K562 (cell line): ENCODE measurements at regions not wholly inside any gene's neighbourhood (a gene's known extent, or its start where the extent isn't known, plus 50 kb on each side); places are given as distances from the start of the nearest gene placed in this dataset.

Source experiments
- ATAC-seq: fragments of 200-7000 bp; cut with Tn5 transposase; 3 replicates; pipeline ENCODE4 v1.9.1; 2020; ENCODE audit warnings: moderate library complexity
- BruUV-seq: library from RNA; stranded (reverse); fragments of 400-500 nt; replicated peaks from 2 replicates; lab custom pipeline; 2021; lab: Mats Ljungman, UMichigan
- CTCF ChIA-PET: fragments of 300-600 bp; formaldehyde crosslinking; extraction: SDS; loops from one replicate; lab custom pipeline; 2021; ENCODE audit warnings: low intra/inter-chr PET ratio; lab: Yijun Ruan, JAX
- POLR2A ChIA-PET: fragments of 300-600, 350-650 bp; sonication (Branson Sonifier 250); formaldehyde crosslinking; extraction: SDS; loops from one replicate; lab custom pipeline; 2021; ENCODE audit warnings: antibody characterized with exemption, inconsistent platforms; lab: Yijun Ruan, JAX
- DNase-seq, 4 experiments: peaks; one replicate each; pipeline versions ENCODE4 v3.0.0 to v3.0.0-alpha.2; 2011 to 2018; ENCODE audit warnings: low spot score in 3 of 4, mixed read lengths in 3 of 4; ENCODE audit errors: extremely low read depth in 1 of 4
- FAIRE-seq: peaks from 2 replicates; lab custom pipeline; 2011; peaks lifted over from hg19 to GRCh38; lab: Jason Lieb, UNC
- H2AFZ ChIP-seq: 2 replicates; pipeline ENCODE4 v1.6.0; 2011; ENCODE audit warnings: low read depth, low read length, control low read depth, inconsistent platforms
- H3K27ac ChIP-seq: fragments of 200-600 bp; 3 replicates; pipeline ENCODE4 v1.8.0; 2011; ENCODE audit warnings: low read depth, mild to moderate bottlenecking, control low read depth, inconsistent platforms, low read length, moderate library complexity, mixed read lengths; ENCODE audit errors: extremely low read depth
- H3K27me3 ChIP-seq, 2 experiments: fragments of 300-600 bp in 1 of 2; 2 replicates in 1 of 2; 3 replicates in 1 of 2; pipeline versions ENCODE4 v1.6.0 to v1.8.0; 2011; ENCODE audit warnings: inconsistent platforms in 2 of 2, low read length in 2 of 2, mild to moderate bottlenecking in 1 of 2, mixed read lengths in 1 of 2, moderate library complexity in 1 of 2; ENCODE audit not compliant: control insufficient read depth in 2 of 2, insufficient read depth in 2 of 2
- H3K36me3 ChIP-seq: fragments of 300-600 bp; 3 replicates; pipeline ENCODE4 v1.8.0; 2011; ENCODE audit warnings: mild to moderate bottlenecking, low read length, inconsistent platforms; ENCODE audit not compliant: control insufficient read depth, insufficient read depth
- H3K4me1 ChIP-seq, 2 experiments: fragments of 200-600 bp in 1 of 2; replicated peaks in 1 of 2; 2 replicates in 1 of 2; 3 replicates in 1 of 2; pipeline versions ENCODE4 v1.5.1 to v1.8.0; 2011; ENCODE audit warnings: inconsistent platforms in 2 of 2, low read length in 2 of 2, mild to moderate bottlenecking in 1 of 2, mixed read lengths in 1 of 2, moderate library complexity in 1 of 2; ENCODE audit not compliant: control insufficient read depth in 2 of 2, insufficient read depth in 2 of 2
- H3K4me2 ChIP-seq: 2 replicates; pipeline ENCODE4 v1.6.1; 2011; ENCODE audit warnings: low read length, control low read depth, inconsistent platforms, mixed read lengths; ENCODE audit not compliant: insufficient read depth
- H3K4me3 ChIP-seq: fragments of 200-600 bp; sonication (generic), shearing (Covaris generic); 2 replicates; pipeline ENCODE4 v1.5.1; 2016; ENCODE audit warnings: control low read depth, inconsistent platforms
- H3K79me2 ChIP-seq: fragments of 200-600 bp; 3 replicates; pipeline ENCODE4 v1.8.0; 2011; ENCODE audit warnings: low read length, inconsistent platforms; ENCODE audit not compliant: control insufficient read depth, insufficient read depth
- H3K9ac ChIP-seq, 2 experiments: 2 replicates each; pipeline versions ENCODE4 v1.6.0 to v1.6.1; 2011; ENCODE audit warnings: low read depth in 2 of 2, low read length in 2 of 2, control low read depth in 1 of 2, inconsistent platforms in 1 of 2, mild to moderate bottlenecking in 1 of 2, mixed read lengths in 1 of 2; ENCODE audit not compliant: insufficient read depth in 1 of 2
- H3K9me1 ChIP-seq: one replicate; pipeline ENCODE4 v1.6.0; 2011; ENCODE audit warnings: inconsistent platforms, mild to moderate bottlenecking, low read length, moderate library complexity; ENCODE audit not compliant: control insufficient read depth, insufficient read depth
- H3K9me3 ChIP-seq: replicated peaks from 2 replicates; pipeline ENCODE4 v1.5.1; 2011; ENCODE audit warnings: low read depth, low read length, inconsistent platforms; ENCODE audit not compliant: control insufficient read depth, insufficient read depth
- H4K20me1 ChIP-seq: replicated peaks from 2 replicates; pipeline ENCODE4 v1.6.1; 2011; ENCODE audit warnings: low read length, inconsistent platforms, mixed read lengths; ENCODE audit not compliant: control insufficient read depth, insufficient read depth
- ATF3 ChIP-seq, 2 experiments: fragments of 450-650 bp in 1 of 2; sonication (generic) in 1 of 2; formaldehyde crosslinking in 1 of 2; IDR thresholded peaks in 1 of 2; conservative IDR thresholded peaks in 1 of 2; 2 replicates each; pipeline versions ENCODE4 v1.6.1 to v1.8.1; 2016 to 2023; ENCODE audit warnings: mild to moderate bottlenecking in 2 of 2, moderate library complexity in 2 of 2, inconsistent platforms in 1 of 2, missing genetic modification reagents in 1 of 2
- CC2D1A ChIP-seq: fragments of 450-650 bp; IDR thresholded peaks from 2 replicates; pipeline ENCODE4 v1.6.1; 2017; ENCODE audit warnings: mild to moderate bottlenecking
- CEBPG ChIP-seq, 3 experiments: fragments of 200-800 bp in 1 of 3; sonication (Bioruptor generic) in 1 of 3; sonication (generic) in 1 of 3; formaldehyde crosslinking in 1 of 3; IDR thresholded peaks in 2 of 3; conservative IDR thresholded peaks in 1 of 3; 2 replicates each; pipeline versions ENCODE4 v1.6.1 to v1.8.0; 2016 to 2022; ENCODE audit warnings: missing compliant biosample characterization in 2 of 3, missing genetic modification characterization in 2 of 3, mild to moderate bottlenecking in 1 of 3, missing genetic modification reagents in 1 of 3
- CREM ChIP-seq: IDR thresholded peaks from 2 replicates; pipeline ENCODE4 v1.6.1; 2014; ENCODE audit warnings: antibody characterized with exemption, low read depth
- NFE2 ChIP-seq: IDR thresholded peaks from 2 replicates; pipeline ENCODE4 v1.6.1; 2014; ENCODE audit warnings: antibody characterized with exemption, low read depth
- PHF21A ChIP-seq: fragments of 450-650 bp; IDR thresholded peaks from 2 replicates; pipeline ENCODE4 v1.6.1; 2017; ENCODE audit warnings: low read depth, borderline replicate concordance
- PML ChIP-seq: IDR thresholded peaks from 2 replicates; pipeline ENCODE4 v1.6.1; 2012; ENCODE audit warnings: low read length, inconsistent platforms
- RBM15 ChIP-seq: fragments of 200-400 bp; formaldehyde crosslinking; IDR thresholded peaks from 2 replicates; pipeline ENCODE4 v1.6.1; 2018; ENCODE audit warnings: mild to moderate bottlenecking, low read length, moderate library complexity; ENCODE audit not compliant: insufficient read depth
- SMAD3 ChIP-seq: fragments of 450-650 bp; formaldehyde crosslinking; conservative IDR thresholded peaks from 2 replicates; pipeline ENCODE4 v1.4.0; 2020; ENCODE audit warnings: mild to moderate bottlenecking
- WGBS: fragments of 100-300 bp; shearing (Covaris generic); methylation state at CpG from one replicate; pipeline ENCODE4 v1.1.6; 2016; ENCODE audit warnings: low coverage, mixed read lengths; ENCODE audit not compliant: insufficient coverage; ENCODE audit errors: missing lambda C conversion rate; 5-methylcytosine and 5-hydroxymethylcytosine counted together
- in situ Hi-C: fragments of 300-500 bp; cut with MboI; formaldehyde crosslinking; loops from 4 replicates; pipeline ENCODE4 v1.15.0; 2018; ENCODE audit warnings: inconsistent platforms, mixed read lengths
- intact Hi-C: fragments of 100-400 bp; cut with micrococcal nuclease; formaldehyde crosslinking; loops from 2 replicates; pipeline ENCODE4 v1.14.2; 2022
- TF ChIP-seq, protein P1 (sequence below): fragments of 250-450 bp; sonication (Bioruptor Pico); IDR thresholded peaks from 2 replicates; pipeline ENCODE4 v1.5.0; 2021; ENCODE audit warnings: mild to moderate bottlenecking, moderate library complexity

DNA sequence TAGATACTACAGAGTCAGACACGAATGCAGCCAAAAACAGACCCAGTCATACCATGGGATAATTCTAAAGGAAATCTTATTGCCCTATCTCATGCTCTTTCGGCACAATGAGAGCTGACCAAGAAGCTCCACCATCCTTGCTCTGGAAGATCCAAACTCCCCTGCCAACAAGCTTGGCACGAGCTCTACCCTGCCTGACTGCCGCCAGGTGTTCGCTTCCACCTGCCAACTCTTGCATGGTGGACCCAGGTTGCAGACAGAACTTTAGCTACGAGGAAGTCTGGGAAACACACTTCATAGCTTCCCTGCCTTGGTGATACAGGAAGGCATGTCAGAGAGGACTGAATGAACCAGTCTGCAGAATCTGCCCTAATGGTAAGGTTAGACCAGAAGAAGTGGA, 355.0 kb downstream of the DRD1 start (continued):
- TF ChIP-seq, protein P1, sequence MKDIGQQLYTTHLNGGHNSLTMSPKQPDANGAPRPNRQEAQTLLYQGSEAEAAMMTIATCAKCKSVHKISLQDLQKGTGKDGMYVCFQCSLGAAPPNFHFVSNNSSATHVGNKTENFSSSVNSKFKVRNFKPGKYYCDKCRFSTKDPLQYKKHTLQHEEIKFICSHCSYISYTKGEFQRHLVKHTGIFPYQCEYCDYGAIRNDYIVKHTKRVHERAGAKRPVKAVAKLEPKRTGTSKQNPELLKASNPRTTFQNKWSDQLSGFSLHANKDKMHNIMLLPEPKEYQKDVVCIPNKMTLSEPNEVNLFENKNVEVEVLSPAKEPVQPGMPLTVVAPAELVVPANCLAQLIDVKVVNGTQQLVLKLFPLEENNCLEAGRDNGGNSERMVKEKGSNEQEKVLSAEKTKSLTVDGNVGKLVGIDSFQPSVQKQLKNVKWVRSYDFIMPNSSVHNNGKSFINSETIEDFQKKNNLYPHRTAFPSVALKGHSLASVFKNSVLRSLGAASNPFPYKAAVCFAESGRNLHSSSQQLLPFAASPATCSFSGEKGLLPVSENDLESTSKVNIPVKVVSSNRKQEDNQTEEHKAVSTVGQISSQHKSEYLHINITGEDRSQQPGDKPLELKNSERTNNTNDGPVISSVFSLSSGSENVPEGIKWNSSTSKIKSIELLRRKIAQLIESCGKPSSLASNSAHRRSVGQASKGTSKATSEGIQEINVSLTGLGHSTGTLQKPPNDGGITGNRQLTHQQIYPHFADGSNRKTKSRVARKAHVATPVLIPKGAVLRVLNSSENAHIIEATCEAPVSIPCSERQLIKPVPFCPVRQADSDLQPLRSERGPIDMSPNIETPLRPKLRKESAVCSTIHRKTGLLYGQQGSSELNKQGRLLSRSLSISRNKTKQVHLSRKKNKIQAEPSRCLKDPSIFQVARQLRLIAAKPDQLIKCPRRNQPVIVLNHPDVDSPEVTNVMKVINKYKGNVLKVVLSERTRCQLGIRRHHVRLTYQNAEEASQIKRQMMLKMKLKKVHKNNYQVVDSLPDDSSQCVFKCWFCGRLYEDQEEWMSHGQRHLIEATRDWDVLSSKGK (CRISPR knock-in tag) = no peak

- intact Hi-C loops = no loop called here
- TF ChIP-seq RBM15 = no peak
- no peak for TF ChIP-seq SMAD3 (CRISPR knock-in tag)
- no peak for TF ChIP-seq PML
- TF ChIP-seq CREM = no peak
- TF ChIP-seq CEBPG (CRISPR knock-in tag; IDR thresholded peaks at IDR 0.05) = no peak
- peak in 1 of 2 experiments; percentile 51; a peak in 1 of 4 replicates for TF ChIP-seq CEBPG (tag; conservative IDR thresholded peaks at IDR 0.05 in 1 of 2, IDR thresholded peaks at IDR 0.05 in 1 of 2)
- TF ChIP-seq NFE2 = no peak
- TF ChIP-seq CC2D1A = no peak
- TF ChIP-seq ATF3 (IDR thresholded peaks at IDR 0.05) = 0 out of 2 replicates have a peak, but pooled peaks have one; percentile 17
- no peak for TF ChIP-seq ATF3 (CRISPR knock-in tag; conservative IDR thresholded peaks at IDR 0.05)
- no peak for TF ChIP-seq PHF21A
- Histone ChIP-seq H3K4me1 (no peaks in the 10 kb centered on the region), H2AFZ (no peak overlapping the region), H3K4me3 (no peak overlapping the region), H3K27me3 (no peaks in the 10 kb centered on the region; a peak in 1 of 5 replicates), H3K79me2 (no peaks in the 10 kb centered on the region), H3K9ac (no peak overlapping the region), H4K20me1 (no peaks in the 10 kb centered on the region), H3K9me3 (no peaks in the 10 kb centered on the region), H3K27ac (no peak overlapping the region), H3K4me2 (no peak overlapping the region), H3K36me3 (no peaks in the 10 kb centered on the region), H3K9me1 (no peaks in the 10 kb centered on the region)
- ChIA-PET POLR2A (no interaction called here), CTCF (no interaction called here)
- no peak for FAIRE-seq
- no peak for ATAC-seq
- DNase-seq = no peak
- WGBS = 0% methylated on average over 4 of the region's 4 CpGs
- BruUV-seq = no TSS peak
- in situ Hi-C loops = no loop called here
Observed at GRCh38 chr5:175082866-175083590, 358.6 kb downstream of the MSX2 start.
